Endodermal cell (in vitro differentiated cells): ENCODE measurements at regions not wholly inside any gene's neighbourhood (a gene's known extent, or its start where the extent isn't known, plus 50 kb on each side); places are given as distances from the start of the nearest gene placed in this dataset.

ENCODE experiments used
- DNase-seq: peaks from one replicate; pipeline ENCODE4 v3.0.0-alpha.2; 2017
- H3K27ac ChIP-seq: 2 replicates; pipeline ENCODE4 v1.5.1; 2013; ENCODE audit warnings: mild to moderate bottlenecking, low read depth, low read length, moderate library complexity
- H3K27me3 ChIP-seq: 2 replicates; pipeline ENCODE4 v1.6.1; 2013; ENCODE audit warnings: mild to moderate bottlenecking, low read length, moderate library complexity; ENCODE audit not compliant: insufficient read depth, control insufficient read depth, poor library complexity, severe bottlenecking
- H3K36me3 ChIP-seq: 2 replicates; pipeline ENCODE4 v1.7.0; 2013; ENCODE audit warnings: mild to moderate bottlenecking, low read length, moderate library complexity; ENCODE audit not compliant: control insufficient read depth, insufficient read depth
- H3K4me1 ChIP-seq: one replicate; pipeline ENCODE4 v1.7.0; 2013; ENCODE audit warnings: low read length; ENCODE audit not compliant: control insufficient read depth, insufficient read depth
- H3K4me3 ChIP-seq: 2 replicates; pipeline ENCODE4 v1.5.1; 2013; ENCODE audit warnings: mild to moderate bottlenecking, low read length, moderate library complexity
- H3K9ac ChIP-seq: 2 replicates; pipeline ENCODE4 v1.6.1; 2013; ENCODE audit warnings: mild to moderate bottlenecking, low read length, moderate library complexity; ENCODE audit not compliant: poor library complexity, severe bottlenecking; ENCODE audit errors: extremely low read depth
- H3K9me3 ChIP-seq: 2 replicates; pipeline ENCODE4 v1.6.1; 2013; ENCODE audit warnings: mild to moderate bottlenecking, low read length, moderate library complexity; ENCODE audit not compliant: control insufficient read depth
- H3K27ac Mint-ChIP-seq: 2 replicates; pipeline ENCODE4 v1.8.0; 2020; ENCODE audit warnings: mixed read lengths
- H3K27me3 Mint-ChIP-seq: 2 replicates; pipeline ENCODE4 v1.8.0; 2021; ENCODE audit warnings: mild to moderate bottlenecking, mixed read lengths; ENCODE audit not compliant: insufficient read depth
- H3K36me3 Mint-ChIP-seq: 2 replicates; pipeline ENCODE4 v1.8.0; 2020; ENCODE audit warnings: low read depth, mixed read lengths
- H3K4me1 Mint-ChIP-seq: 2 replicates; pipeline ENCODE4 v1.8.0; 2020; ENCODE audit warnings: mixed read lengths
- H3K4me3 Mint-ChIP-seq: 2 replicates; pipeline ENCODE4 v1.8.0; 2020; ENCODE audit warnings: mild to moderate bottlenecking, moderate library complexity, mixed read lengths
- H3K9me3 Mint-ChIP-seq: 2 replicates; pipeline ENCODE4 v1.8.0; 2020; ENCODE audit warnings: mild to moderate bottlenecking, mixed read lengths
- WGBS, 2 experiments: methylation state at CpG; one replicate each; pipeline versions ENCODE4 v1.1.5 to v1.1.7; 2013; ENCODE audit warnings: missing lambda C conversion rate in 2 of 2, mixed read lengths in 1 of 2; ENCODE audit not compliant: insufficient coverage in 1 of 2, insufficient read length in 1 of 2; 5-methylcytosine and 5-hydroxymethylcytosine counted together
- TF ChIP-seq, protein P1 (sequence below): fragments of 200-600 bp; sonication (generic); conservative IDR thresholded peaks from 2 replicates; pipeline ENCODE4 v1.5.0; 2021; ENCODE audit warnings: antibody characterized with exemption, mild to moderate bottlenecking

DNA sequence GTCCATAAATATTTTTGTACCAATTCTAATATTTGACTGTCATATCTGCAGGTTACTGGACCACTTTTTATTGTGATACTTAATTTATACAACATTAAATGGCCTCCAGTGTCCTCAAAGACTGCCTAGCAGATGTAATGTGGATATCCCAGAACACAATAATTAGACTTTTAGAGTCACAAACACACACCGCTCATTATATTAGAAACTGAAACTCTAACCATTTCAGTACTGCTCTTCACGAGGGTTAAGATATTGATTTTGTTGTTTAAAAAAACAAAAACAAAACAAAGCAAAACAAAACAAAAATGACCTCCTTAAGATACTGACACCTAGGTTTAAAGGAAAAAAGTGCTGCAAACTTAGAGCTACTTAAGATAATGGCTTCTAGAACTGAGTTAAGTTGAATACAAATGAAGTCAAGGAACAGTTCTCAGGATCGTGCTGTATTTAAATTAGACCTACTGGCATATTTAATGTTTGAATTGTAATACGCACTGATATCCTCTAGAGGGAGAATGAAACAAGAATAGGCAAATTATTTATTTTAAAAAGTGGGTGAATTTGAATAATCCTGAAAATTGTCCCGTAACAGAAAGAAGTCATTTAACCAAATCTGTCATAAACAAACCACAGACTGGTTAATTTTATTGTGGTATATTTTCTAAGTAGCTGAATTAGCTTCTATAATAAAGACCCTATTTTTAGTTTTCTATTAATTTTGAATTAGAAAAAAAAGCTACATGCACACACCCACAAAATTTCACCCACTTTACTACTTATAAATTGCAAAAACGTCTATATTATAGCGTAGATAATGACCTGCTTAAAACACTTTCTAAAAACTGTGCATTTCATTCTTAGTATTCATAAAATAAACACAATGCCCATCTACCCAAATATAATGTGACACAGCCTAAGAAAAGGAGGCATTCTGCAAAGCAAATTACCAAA lies 395.2 kb upstream of the DCN start:
- Mint-ChIP-seq H3K36me3 (no peaks in the 10 kb centered on the region), H3K27ac (peak overlapping the region; percentile 55), H3K9me3 (no peaks in the 10 kb centered on the region), H3K27me3 (no peaks in the 10 kb centered on the region), H3K4me1 (peaks cover 8% of the 10 kb centered on the region), H3K4me3 (no peak overlapping the region)
- no peak for DNase-seq
- H3K36me3 ChIP-seq: no peaks in the 10 kb centered on the region
- WGBS, 2 experiments: 60 to 81% methylated on average over 2 to 5 of the region's 7 CpGs
- no peaks in the 10 kb centered on the region for H3K4me1 ChIP-seq
- no peak overlapping the region for H3K4me3 ChIP-seq
- H3K9ac ChIP-seq: no peak overlapping the region
- no peaks in the 10 kb centered on the region for H3K27me3 ChIP-seq
- no peaks in the 10 kb centered on the region for H3K9me3 ChIP-seq
- H3K27ac ChIP-seq: no peak overlapping the region
- TF ChIP-seq, protein P1, sequence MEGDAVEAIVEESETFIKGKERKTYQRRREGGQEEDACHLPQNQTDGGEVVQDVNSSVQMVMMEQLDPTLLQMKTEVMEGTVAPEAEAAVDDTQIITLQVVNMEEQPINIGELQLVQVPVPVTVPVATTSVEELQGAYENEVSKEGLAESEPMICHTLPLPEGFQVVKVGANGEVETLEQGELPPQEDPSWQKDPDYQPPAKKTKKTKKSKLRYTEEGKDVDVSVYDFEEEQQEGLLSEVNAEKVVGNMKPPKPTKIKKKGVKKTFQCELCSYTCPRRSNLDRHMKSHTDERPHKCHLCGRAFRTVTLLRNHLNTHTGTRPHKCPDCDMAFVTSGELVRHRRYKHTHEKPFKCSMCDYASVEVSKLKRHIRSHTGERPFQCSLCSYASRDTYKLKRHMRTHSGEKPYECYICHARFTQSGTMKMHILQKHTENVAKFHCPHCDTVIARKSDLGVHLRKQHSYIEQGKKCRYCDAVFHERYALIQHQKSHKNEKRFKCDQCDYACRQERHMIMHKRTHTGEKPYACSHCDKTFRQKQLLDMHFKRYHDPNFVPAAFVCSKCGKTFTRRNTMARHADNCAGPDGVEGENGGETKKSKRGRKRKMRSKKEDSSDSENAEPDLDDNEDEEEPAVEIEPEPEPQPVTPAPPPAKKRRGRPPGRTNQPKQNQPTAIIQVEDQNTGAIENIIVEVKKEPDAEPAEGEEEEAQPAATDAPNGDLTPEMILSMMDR: peak; percentile 73

DNA sequence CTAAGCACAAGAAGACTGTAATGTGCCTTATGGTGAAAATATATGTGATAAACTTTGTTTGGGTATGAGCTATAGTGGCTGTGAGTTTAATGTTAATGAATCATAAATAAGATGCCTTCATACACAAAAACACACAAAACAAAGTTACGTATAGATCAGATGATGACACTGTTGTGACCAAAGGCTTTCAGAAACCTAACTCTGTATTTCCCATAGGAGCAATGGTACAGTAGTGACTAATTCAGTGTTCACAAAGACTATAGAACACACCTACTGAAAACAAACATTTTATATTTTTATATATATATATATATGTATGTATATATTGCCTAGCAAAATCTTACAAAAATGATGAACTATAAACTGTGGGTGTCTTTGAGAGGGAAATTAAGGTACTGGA lies 393.8 kb upstream of the DCN start:
- WGBS, 2 experiments: 94% methylated on average over 1 of the region's 1 CpG; no CpG with 5 or more reads in 1 of the 2 experiments
- no peak for DNase-seq
- Histone ChIP-seq H3K4me1 (no peaks in the 10 kb centered on the region), H3K9me3 (no peaks in the 10 kb centered on the region), H3K27ac (no peak overlapping the region), H3K27me3 (no peaks in the 10 kb centered on the region), H3K9ac (no peak overlapping the region), H3K4me3 (no peak overlapping the region), H3K36me3 (no peaks in the 10 kb centered on the region)
- no peak overlapping the region for H3K27ac Mint-ChIP-seq
- TF ChIP-seq, protein P1: no peak
- no peak overlapping the region for H3K4me3 Mint-ChIP-seq
- peaks cover 8% of the 10 kb centered on the region for H3K4me1 Mint-ChIP-seq
- H3K36me3 Mint-ChIP-seq: no peaks in the 10 kb centered on the region
- no peaks in the 10 kb centered on the region for H3K27me3 Mint-ChIP-seq
- H3K9me3 Mint-ChIP-seq: no peaks in the 10 kb centered on the region

GRCh38 chr12:91575630-91576029 lies 393.0 kb upstream of the DCN start:
- no peaks in the 10 kb centered on the region for H3K9me3 ChIP-seq
- no peaks in the 10 kb centered on the region for H3K27me3 ChIP-seq
- no peaks in the 10 kb centered on the region for H3K36me3 ChIP-seq
- no peaks in the 10 kb centered on the region for H3K9me3 Mint-ChIP-seq
- TF ChIP-seq, protein P1: no peak
- H3K36me3 Mint-ChIP-seq: no peaks in the 10 kb centered on the region
- H3K27ac Mint-ChIP-seq: no peak overlapping the region
- DNase-seq: no peak
- 82% methylated on average over 1 of the region's 2 CpGs; no CpG with 5 or more reads in 1 of the 2 experiments for WGBS, 2 experiments
- H3K27me3 Mint-ChIP-seq: no peaks in the 10 kb centered on the region
- peaks cover 8% of the 10 kb centered on the region for H3K4me1 Mint-ChIP-seq
- H3K4me1 ChIP-seq: no peaks in the 10 kb centered on the region
- H3K4me3 ChIP-seq: no peak overlapping the region
- no peak overlapping the region for H3K4me3 Mint-ChIP-seq
- H3K9ac ChIP-seq: no peak overlapping the region
- H3K27ac ChIP-seq: no peak overlapping the region
